GM21528 (cell line): ENCODE measurements at regions not wholly inside any gene's neighbourhood (a gene's known extent, or its start where the extent isn't known, plus 50 kb on each side); places are given as distances from the start of the nearest gene placed in this dataset.

Source experiments
- ATAC-seq: cut with Tn5 transposase; IDR thresholded peaks from one replicate; pipeline ENCODE4 v1.9.1; 2021; ENCODE audit warnings: mild to moderate bottlenecking, moderate library complexity; ENCODE audit not compliant: unreplicated experiment, low FRiP score

- ATAC-seq, result no peak
Observed at GRCh38 chrX:120819126-120819525, 56.5 kb downstream of the CT47B1 start.

- no peak for ATAC-seq
Observed at GRCh38 chrX:120813982-120814381, 61.7 kb downstream of the CT47B1 start.

DNA sequence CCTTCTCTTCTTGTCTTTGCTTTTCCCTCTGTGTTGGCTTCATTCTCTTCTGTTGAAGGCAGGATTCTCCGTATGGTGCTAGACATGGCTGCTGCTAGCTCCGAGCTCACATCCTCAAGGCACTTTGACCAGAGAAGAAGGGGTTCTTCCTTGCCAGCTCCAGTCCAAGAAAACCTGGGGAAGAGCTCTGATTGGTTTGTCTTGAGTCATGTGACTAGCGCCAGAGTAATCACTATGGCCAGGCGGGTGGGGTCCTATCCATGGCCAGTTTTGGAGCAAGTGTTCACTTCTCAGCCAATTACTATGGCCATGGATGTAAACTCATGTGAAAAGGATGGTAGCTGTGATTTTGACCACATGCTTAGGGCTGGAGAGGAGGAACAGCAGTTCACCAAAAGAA lies 74.2 kb downstream of the CT47B1 start:
- no peak for ATAC-seq

DNA sequence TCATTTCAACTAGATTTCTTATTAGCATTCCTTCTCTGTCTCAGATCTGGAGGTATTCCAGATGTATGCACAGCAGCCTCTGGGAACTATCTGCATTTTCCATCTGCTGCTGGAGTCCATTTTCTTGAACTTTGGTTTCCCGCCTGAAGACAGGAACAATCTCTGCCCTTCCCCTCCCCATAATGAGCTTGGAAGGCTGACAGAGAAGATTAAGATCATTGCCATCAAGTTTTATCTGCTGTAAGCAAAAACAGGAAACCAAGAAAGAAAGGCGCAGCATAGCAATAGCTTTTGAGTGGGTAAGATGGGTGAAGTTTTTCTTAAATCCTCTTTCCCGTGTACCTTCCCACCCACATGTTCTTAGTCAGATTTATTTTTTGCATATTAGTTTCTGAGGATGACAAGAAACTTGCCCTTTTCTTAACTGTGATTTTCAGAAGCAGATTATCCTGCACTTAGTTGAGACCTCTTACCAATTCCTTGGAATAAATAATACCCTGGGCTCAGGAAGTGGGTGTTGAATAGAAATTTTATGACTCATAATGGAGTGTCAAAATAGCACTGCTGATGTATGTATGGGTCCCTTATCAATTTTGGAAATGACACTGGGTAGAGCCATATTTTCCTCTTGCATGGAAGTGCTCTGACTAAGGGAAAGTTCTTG lies 78.3 kb downstream of the CT47B1 start:
- no peak for ATAC-seq

GRCh38 chrX:120795301-120795700 lies 80.4 kb downstream of the CT47B1 start:
- ATAC-seq, result no peak

DNA sequence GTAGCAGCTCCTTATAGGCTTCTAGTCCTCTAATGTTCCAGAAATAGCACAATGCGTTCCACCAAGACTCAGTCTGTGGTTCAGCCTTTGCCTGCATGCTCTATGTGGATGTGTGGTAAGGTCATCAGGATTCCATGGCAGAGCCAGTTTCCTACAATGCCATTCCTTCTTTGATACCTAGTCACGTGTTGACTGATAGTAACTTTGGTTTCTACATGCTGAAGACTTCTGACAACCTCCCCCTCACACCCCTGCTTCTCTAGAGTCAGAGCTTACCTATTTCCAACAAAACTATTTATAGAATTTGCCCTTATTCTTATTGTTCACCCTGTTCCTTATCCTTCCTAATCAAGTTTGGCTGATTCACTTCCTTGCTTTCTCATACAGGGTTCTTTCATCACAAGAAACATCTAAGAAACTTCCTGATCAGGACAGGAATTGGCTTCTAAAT lies 81.1 kb downstream of the CT47B1 start:
- ATAC-seq, result no peak

- no peak for ATAC-seq
Observed at GRCh38 chrX:120793098-120793497, 82.6 kb downstream of the CT47B1 start.

DNA sequence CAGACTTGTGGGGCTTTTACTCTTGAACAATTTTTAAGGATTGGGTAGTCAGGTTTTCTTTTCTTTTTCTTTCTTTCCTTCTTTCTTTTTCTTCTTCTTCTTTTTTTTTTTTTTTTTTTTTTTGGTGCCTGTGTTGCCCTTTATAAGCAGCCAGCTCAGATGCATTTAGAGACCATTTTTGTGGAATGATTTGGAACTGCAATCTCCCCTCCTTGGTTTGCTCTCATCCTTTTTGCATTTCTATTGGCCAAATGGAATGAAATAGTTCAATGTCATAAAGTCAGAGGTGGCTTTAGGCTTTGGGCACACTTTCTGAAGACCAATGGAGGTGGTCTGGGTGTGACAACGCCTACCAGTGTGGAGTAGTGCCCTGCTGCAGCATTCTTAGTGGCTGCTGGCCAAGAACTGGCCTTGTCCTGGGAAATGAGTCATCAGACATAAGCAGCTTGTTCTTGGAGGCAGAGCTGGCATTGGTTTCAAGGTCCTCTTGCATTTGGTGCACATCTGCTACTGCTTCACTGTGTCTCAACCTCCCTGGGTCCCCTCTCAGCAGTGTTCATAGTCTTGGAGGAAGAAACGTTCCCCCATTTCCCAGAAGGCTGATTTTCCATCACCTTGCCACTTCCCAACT lies 84.5 kb downstream of the CT47B1 start:
- ATAC-seq, result no peak

DNA sequence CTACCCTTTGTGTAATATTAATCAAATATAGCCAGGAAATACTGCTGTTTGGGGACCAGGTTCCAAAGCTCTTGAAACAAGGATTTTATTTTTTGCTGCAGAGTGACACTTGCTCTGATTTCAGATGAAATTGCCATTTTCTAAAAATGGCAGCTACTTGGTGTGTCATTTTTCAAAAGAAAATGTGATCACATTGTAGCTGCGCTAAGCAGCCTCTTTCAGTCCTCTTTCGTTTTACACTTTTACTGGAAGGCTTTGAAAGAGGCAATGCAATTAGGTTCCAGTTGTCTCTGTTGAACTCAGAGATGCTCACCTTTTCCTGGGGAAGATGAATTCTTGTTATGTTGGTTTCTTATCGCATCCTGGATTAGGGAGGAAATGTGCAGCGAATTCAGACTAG lies 85.1 kb downstream of the CT47B1 start:
- ATAC-seq, result no peak

DNA sequence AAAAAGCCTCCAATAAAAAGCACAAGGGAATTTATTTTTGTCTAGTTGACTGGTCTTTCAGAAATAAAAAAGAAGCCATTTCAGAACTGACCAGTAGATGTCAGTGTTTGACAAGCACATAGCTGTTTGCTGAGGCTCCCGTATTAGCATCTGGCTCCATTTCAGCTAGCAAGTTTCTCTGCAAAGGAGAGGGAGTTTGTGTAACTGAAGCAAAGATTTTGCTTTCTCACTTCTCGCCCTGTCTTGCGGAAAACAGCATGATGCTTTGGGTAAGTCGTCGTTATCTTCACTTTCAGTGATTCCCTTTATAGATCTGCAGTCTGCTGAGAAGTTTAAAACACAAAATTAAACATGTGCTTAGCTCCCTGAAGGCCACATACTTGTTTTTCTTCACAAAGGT lies 85.5 kb downstream of the CT47B1 start:
- no peak for ATAC-seq

- no peak for ATAC-seq
Observed at GRCh38 chrX:120781403-120781802, 94.3 kb downstream of the CT47B1 start.

- ATAC-seq, result no peak
Observed at GRCh38 chrX:120775959-120776358, 99.7 kb downstream of the CT47B1 start.

- ATAC-seq, result no peak
Observed at GRCh38 chrX:120774606-120775005, 101.1 kb downstream of the CT47B1 start.

- ATAC-seq, result no peak
Observed at GRCh38 chrX:120773801-120774200, 101.9 kb downstream of the CT47B1 start.

DNA sequence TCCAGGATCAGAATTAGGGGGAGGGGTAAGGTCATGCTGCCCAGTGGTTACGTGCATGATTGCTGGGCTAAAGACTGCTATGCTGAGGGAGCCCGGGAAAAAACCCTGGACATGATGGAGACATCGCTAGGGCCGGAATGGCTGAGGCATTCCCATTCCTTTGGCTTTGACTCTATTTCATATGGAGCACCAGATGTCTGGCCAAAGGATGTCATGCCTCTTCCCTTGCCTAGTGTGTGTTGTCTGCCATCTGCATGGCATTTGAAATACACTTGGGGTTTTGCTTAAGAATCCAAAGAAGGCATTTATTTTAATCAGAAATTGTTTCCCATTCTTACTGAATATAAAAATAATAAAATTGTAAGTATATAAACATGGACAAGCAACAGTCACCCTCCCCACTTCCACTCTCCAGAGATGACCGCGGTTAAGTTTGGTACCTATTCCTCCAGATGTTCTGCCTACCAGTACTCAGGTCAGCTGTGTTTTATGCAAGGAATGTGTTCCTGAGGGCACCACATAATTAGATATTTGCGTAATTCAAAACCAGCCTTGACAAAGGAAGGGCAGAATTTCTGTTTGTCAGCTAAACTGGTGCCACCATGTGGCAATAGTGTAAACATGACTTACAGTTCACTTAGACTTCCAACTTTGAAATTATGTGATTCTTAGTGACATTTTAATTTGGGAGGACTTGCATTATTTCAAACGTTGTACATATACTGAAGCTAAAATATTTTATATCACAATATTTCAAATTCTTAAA lies 105.9 kb downstream of the CT47B1 start:
- no peak for ATAC-seq

- no peak for ATAC-seq
Observed at GRCh38 chrX:120768681-120769080, 107.0 kb downstream of the CT47B1 start.

DNA sequence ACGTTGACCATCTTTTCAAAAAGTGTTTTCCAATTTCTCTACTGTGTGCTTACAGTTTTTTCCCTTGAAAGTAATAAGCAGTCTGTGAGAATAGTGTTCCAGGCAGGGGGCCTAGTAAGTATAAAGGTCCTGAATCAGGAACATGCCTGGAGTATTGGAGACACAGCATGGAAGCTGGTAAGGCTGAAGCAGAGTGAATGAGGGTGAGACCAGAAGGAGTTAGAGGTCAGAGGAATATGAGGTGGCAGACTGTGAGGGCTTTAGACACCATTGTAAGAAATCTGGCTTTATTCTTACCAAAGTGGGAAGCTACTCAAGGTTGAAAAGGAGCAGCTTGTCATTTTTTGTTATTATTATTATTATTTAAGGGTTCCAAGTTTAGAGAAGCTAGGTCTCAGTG lies 107.4 kb downstream of the CT47B1 start:
- ATAC-seq, result no peak

- ATAC-seq, result no peak
Observed at GRCh38 chrX:120763269-120763668, 112.4 kb downstream of the CT47B1 start.

- ATAC-seq, result no peak
Observed at GRCh38 chrX:120761810-120762209, 113.9 kb downstream of the CT47B1 start.

DNA sequence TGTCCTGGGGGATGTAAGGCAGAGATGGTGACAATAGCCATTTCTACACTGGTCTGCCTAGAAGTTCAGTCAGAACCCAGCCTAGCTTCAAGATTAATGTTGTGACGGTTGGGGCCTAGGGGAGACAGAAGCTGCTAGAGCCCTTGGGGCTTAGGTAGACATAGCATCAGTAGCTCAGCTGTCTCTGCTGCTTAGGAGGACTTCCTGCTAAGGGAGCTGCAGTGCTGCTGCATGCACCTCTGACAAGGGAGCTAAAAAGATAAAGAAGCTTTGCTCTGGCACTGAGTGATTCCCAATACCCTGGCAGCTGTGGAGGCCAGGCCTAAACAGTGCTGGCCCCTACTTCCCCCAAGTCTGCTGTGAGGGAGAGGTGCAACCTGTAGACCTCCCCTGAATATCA lies 116.0 kb downstream of the CT47B1 start:
- no peak for ATAC-seq

DNA sequence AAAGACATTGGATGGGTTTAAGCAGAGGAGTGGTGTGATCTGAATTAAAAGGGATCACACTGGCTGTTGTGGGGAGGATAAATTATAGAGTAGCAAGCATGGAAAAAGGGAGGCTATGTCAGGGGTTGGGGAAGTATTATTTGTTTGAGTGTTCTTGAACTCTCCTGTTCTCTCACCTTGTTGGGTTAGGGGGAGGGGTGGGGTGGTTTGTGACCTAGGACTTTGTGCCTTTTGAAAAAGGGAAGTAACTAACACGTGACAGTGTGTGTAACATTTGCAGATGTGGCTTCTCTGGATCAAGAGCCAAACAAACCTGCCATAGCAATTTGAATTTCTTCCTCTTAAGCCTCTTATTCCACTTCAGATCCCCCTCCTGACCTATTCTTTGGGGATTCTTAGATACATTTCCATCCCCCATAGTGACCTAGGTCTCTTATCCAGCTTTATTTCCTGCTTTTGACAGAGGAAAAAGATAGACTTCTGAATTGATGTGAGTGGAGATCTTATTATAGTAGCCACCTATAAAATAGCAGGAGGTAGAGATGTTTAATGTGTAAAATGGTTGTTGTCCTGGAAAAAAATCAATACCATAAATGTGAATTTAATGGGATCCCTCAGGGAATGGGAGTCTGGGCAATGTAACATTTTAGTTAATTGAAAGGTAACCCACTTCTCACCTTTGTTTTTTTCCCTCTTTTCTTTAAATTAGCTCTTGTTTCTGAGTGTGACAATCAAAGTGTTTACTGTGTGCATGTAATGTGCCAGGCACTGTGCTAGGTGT lies 120.4 kb downstream of the CT47B1 start:
- peak; percentile 75 for ATAC-seq
